Testis (tissue), 2 donors: ENCODE measurements at regions not wholly inside any gene's neighbourhood (a gene's known extent, or its start where the extent isn't known, plus 50 kb on each side); places are given as distances from the start of the nearest gene placed in this dataset.

Experiments used
- POLR2A ChIP-seq: fragments of 450-650 bp; IDR thresholded peaks from one replicate; pipeline ENCODE4 v1.6.1; 2017; ENCODE audit warnings: antibody characterized with exemption, mild to moderate bottlenecking, moderate library complexity
- TF ChIP-seq, protein P1 (sequence below), 3 experiments: fragments of 450-650 bp in 2 of 3; fragments of 200-600 bp in 1 of 3; sonication (generic) in 1 of 3; IDR thresholded peaks; one replicate each; pipeline ENCODE4 v1.5.1; 2016 to 2019; ENCODE audit warnings: antibody characterized with exemption in 3 of 3, mild to moderate bottlenecking in 2 of 3, moderate library complexity in 1 of 3

GRCh38 chr14:49220492-49220891, 365.7 kb downstream of the RPS29 start:
- TF ChIP-seq, protein P1, sequence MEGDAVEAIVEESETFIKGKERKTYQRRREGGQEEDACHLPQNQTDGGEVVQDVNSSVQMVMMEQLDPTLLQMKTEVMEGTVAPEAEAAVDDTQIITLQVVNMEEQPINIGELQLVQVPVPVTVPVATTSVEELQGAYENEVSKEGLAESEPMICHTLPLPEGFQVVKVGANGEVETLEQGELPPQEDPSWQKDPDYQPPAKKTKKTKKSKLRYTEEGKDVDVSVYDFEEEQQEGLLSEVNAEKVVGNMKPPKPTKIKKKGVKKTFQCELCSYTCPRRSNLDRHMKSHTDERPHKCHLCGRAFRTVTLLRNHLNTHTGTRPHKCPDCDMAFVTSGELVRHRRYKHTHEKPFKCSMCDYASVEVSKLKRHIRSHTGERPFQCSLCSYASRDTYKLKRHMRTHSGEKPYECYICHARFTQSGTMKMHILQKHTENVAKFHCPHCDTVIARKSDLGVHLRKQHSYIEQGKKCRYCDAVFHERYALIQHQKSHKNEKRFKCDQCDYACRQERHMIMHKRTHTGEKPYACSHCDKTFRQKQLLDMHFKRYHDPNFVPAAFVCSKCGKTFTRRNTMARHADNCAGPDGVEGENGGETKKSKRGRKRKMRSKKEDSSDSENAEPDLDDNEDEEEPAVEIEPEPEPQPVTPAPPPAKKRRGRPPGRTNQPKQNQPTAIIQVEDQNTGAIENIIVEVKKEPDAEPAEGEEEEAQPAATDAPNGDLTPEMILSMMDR (IDR thresholded peaks at IDR 0.05), result no peak
- no peak for TF ChIP-seq POLR2A
